ENCODE measurements at regions not wholly inside any gene's neighbourhood (a gene's known extent, or its start where the extent isn't known, plus 50 kb on each side); places are given as distances from the start of the nearest gene placed in this dataset.

GRCh38 chr17:11077673-11078072, 163.3 kb upstream of the SHISA6 start:
- DNase-seq = no peak

DNA sequence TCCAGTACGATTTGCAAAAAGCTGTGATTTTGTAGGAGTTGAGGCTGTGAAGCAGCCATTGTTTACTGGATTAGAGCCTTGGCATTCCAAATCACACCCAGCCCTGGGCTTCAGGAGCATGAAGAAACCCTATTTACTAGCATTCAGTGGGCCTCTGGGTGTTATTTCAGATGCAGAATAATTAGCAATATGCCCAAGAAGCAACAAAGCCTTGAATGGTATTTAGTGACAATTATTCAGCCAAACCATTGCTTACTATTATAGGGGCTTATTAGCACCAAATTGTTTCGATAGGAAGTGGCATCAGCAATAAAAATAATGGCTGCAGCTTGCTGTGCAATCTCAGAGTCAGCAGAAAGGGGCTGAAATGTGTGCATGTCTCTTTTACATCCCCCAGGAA, 166.6 kb upstream of the SHISA6 start:
- no peak for DNase-seq

DNA sequence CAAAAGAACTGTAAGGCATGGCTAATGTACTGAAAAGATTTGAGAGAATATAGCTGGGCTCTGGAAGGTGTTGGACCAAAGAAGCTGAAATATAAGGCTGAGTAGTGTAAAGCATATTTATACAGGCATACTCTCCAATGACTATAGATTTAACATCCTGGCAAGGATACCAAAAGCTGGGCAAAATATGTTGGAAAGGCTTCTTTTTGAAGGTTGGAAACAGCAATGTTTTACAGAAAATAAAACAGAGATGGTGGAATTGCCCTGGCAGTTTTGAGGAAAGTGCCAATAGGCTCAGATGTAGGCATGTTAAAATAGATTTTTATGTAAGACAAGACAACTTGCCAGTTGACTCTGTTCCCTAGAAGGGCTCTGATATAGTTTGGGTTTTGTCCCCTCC, 184.1 kb upstream of the SHISA6 start:
- DNase-seq = no peak

GRCh38 chr17:11053846-11054245, 187.2 kb upstream of the SHISA6 start:
- DNase-seq = no peak

DNA sequence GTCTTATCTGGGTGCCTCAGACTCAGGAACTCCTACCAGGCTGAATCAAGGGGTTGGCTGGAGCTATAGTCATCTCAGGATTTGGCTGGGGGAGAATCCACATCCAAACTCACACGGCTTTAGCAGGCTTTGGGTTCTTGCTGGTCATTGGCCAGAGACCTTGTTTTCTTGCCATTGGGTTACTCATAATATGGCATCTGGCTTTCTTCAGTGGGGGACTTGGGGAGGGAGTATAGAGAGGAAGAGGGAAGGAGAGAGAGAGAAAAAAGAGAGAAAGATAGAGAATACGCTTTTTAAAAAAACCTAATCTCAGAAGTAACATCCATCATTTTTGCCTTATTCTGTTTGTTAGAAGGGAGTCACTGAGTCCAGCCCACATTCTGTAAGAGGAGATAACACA, 191.5 kb upstream of the SHISA6 start:
- DNase-seq = no peak

DNA sequence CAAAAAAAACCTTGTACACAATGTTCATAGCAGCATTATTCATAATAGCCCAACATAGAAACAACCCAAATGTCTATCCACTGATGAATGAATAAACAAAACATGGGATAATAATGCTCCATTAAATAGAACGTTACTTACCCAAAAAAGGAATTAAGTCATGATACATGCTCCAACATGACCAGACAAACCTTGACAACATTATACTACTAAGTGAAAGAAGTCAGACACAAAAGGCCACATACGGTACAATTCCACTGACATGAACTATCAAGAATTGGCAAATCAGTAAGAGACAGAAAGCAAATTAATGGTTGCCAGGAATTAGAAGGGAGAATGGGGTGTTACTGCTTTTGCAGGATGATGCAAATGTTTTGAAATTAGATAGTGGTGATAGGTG, 193.8 kb upstream of the SHISA6 start:
- no peak for DNase-seq

DNA sequence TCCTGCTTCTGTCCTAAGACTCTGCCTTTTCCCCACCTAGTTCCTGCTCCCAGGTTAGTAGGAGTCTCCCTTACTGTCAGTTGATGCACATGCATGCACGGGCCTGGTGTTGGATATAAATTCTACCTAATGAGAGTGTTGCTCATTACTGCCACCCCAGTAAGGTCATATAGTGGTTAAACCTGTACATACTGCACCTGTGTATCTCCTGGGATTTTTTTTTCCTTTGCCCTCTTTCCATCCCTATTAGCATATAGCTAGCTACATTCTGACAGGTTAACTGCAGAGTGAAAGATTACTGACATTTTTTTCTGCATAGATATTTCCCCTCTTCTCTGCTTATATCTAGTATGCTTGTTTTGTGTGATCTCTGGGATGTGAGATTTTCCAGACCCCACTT, 201.5 kb upstream of the PIRT start:
- DNase-seq = no peak

- DNase-seq = no peak
Observed at GRCh38 chr17:11035681-11036080, 197.8 kb upstream of the PIRT start.

DNA sequence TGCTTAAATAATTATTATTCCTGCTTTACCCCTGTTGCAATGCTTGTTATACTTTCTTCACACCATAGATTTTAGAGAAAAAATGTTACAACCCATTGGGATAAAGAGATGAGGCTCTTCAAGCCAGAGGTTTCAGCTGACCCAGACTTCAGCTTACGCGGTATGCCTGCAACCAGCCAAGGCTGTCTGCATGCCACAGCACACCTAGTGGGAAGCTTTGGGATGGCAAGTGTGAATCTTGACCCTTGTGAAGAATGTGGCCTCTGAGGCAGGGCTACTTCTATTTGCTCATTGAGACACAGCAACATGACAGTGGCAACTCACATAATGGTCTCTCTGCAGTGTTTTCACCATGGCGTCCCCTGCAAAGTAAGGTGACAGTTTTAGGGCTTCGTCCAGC, 193.9 kb upstream of the PIRT start:
- DNase-seq = no peak

- DNase-seq = no peak
Observed at GRCh38 chr17:11029791-11030190, 191.9 kb upstream of the PIRT start.

- DNase-seq = no peak
Observed at GRCh38 chr17:11028349-11028748, 190.5 kb upstream of the PIRT start.

GRCh38 chr17:11026903-11027302, 189.0 kb upstream of the PIRT start:
- no peak for DNase-seq

DNA sequence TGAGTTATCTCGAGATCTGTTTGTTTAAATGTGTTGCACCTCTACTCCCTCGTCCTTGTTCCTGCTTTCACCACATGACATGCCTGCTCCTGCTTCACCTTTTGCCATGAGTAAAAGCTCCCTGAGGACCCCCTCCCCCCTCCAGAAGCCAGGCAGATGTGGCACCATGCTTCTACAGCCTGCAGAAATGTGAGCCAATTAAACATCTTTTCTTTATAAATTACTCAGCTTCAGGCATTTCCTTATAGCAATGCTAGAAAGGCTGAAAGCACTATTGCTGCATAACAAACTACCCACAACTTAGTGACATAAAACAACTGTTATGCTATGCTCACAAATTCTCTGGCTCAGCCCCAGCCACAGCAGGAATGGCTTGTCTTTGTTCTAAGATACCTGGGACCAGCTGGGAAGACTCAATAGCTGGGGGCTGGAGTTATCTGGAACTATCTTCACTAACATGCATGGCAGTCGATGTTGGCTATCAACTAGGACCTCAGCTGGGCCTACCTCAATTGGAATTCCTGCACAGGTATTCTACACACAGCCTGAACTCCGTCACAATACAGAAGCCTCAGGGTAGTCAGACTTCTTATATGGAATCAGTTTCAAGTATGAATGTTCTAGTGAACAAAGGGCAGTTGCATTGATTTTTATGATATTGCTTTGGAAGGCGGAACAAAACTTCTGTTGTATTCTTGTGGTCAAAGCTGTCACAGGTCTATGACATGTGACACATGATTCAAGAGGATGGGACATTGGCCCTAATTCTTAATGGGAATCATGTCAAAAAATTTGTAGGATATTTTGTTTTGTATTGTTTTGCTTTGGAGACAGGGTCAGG, 186.0 kb upstream of the PIRT start:
- no peak for DNase-seq

DNA sequence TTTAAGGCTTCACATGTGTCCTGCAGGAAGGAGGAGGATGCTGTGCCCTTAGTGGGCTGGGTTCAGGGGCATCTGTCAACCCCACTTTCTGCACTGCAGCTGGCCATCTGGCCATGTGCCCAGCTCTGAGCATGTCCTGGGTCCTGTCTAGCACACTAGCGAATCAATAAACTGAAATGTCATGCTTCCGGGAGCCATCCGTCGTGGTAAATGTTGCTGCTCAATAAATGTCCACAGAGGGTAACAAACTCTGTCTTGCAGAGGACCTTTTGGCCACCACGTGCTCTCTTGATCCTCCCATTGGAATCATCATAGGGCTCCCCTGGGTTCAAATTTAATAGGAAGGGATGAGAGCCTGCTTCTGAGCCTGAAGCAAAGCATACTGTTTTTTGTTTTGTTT, 168.6 kb upstream of the PIRT start:
- no peak for DNase-seq

DNA sequence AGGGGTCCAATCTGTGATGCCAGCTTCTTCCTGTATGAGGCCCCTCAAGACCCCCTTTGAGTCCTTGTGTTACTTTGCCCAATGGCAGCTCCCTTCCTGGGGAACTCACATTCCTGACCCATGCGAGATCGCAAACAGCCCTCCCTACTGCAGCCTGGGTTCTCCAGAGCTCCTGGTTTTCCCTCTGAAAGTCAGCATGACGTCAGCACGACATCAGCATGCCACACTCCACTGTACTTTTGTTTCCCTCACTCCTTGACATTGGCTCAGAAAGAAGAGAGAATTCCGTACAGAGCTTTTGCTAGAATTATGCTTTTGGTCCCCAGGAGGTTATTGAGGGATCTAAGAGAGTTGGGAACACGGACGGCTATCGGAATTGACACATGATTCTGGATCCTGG, 168.1 kb upstream of the PIRT start:
- no peak for DNase-seq

GRCh38 chr17:11002417-11002816, 164.5 kb upstream of the PIRT start:
- no peak for DNase-seq

DNA sequence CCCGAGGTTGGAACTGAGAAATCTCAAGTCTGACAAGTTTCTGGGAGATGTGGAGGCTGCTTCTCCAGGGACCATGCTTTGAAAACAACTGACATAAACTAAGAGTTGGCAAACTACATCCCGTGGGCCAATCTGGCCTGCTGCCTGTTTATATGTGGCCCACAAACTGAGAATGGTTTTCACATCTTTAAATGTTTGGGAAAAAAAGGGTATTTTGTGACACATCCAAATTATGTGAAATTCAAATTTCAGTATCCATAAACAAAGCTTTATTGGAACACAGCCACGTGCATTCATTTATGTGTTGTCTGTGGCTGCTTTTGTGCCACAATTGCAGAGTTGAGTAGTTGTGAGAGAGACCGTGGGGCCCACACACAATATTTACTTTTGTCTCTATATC, 163.8 kb upstream of the PIRT start:
- no peak for DNase-seq

- no peak for DNase-seq
Observed at GRCh38 chr17:10999484-10999883, 161.6 kb upstream of the PIRT start.

DNA sequence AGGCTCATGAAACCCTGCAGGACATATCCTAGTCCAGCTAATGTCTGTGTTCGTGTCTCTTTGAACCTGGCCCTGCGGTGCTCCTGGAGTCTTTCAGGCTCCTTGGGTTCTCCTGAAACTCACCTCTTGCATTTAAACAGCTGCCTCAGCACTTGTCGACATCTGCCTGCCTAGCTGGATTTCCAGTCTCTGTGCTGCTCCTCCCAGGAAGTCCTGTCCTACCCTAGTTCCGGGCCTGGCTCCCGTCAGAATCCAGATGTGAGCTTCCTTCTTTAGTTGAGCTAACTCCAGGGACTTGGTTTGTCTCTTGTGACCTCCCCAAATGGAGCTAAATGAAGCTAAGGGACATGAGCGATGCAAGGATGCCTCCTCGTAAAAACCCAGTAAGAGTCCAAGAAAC, 155.2 kb upstream of the PIRT start:
- DNase-seq = no peak

DNA sequence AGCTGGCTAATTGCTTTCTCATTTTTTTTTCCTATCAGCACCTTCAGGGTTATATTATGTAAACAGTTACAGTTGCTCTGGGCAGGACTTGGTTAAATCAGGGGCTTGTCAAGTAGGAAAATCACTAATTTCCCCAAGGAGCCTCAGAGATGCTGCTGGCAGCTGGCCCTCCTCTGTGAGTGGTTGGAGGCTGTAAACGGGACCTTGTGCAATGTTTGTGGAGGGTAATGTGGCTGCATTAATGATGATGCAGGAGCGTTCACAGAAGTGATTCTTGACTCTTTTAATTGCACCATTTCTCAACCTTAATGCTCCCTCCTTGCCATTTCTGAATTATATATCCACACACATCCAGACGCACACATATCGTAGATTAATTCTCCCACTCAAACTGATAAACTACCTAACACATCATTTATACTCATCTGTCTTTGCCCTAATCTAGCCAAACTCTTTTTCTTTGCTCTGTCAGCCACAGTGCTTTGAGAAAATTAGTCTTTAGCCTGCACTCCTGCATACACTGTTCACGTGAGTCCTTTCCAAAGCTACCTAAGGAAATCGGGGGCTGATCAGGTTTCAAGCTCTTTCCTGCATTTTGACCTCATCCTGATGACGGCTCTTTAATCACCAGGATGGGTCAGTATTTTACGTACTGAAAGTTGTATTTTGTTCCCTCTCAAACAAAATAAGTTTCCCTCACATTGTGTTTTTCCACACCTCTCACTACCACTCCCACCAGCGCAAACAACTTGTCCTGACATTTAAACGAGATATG, 154.4 kb upstream of the PIRT start:
- DNase-seq = no peak

DNA sequence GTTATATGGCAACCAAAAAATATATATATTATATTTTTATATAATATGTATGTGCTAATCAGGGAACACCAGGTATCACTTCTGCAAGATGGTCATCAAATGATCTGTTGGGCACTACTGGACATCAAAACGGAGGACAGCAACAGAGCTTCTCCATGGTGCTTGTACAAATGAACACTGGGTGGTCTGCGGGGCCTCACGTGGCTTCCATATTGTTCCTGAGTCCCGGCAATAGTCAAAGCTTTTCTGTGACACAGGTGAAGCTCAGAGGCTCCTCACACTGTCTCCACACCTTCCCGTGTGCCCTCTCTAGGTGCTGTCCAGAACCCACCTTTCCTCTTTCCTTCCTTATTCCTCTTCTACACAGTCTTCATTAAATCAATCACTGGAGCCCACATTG, 149.9 kb upstream of the PIRT start:
- no peak for DNase-seq

GRCh38 chr17:10984220-10984619, 146.3 kb upstream of the PIRT start:
- DNase-seq = no peak

DNA sequence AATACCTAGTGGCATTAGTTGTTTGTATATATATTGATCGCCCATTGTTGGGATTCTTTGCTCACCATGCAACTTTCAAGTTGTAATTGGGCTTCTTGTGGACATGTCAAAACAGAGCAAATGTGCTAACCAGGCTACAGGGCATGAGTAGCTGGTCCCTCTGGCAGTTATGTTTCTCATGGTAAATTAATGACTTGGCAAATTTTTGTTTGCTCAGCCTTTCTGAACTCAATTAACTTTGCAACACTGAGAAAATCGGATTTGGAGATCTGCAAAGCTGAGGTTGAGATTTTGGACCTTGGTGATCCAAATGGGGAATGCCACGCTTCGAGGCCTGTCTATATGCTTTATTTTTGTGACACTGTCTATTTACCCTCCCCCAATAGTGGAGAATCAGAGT, 138.5 kb upstream of the PIRT start:
- DNase-seq = no peak

DNA sequence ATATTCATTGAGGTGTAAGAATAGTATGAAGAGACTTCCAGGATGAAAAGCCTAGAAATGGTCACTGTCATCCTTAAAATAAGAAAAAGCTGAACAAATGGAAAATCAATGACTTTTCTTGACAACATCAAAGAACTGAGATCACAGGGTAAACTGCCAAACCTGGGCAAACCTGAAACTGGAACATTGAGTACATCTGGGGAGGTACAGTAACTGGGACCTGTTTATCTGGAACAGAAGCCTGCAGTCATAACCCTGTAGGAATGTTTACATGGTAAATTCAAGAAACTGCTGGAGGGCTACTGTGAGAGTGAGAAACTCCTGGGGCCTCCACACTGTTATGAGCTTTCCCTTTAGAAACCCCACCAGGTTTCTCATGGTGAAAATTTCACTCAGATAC, 130.1 kb upstream of the PIRT start:
- no peak for DNase-seq

DNA sequence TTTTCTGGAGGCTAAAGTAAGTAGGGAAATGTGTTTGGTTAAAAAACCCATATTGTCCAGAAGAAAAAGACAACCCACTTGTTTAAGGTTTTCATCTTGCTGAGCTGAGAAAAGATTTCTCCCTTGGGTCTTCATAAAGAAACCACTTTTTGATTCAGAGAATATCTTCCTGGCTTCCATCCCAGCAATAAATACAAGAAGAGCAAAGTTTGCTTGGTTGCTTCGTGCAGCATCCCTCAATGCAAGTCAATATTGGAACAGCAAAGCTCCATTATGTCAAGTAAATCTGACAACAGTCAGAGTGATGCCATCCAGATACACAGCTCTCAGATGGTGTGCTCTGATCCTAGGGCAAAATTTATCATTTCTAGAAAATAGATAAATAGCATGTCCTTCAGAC, 118.9 kb upstream of the PIRT start:
- no peak for DNase-seq

All from NCI-H446 treated with DMSO at 0.1 percent for 48 hours (cell line).